HEK293T (cell line): ENCODE measurements at regions not wholly inside any gene's neighbourhood (a gene's known extent, or its start where the extent isn't known, plus 50 kb on each side); places are given as distances from the start of the nearest gene placed in this dataset.

Experiments
- ARNT ChIP-seq: fragments of 450-650 bp; IDR thresholded peaks from 2 replicates; pipeline ENCODE4 v1.6.1; 2017; ENCODE audit warnings: mild to moderate bottlenecking
- CTBP1 ChIP-seq: fragments of 450-650 bp; IDR thresholded peaks from 2 replicates; pipeline ENCODE4 v1.6.1; 2016; ENCODE audit warnings: borderline replicate concordance
- FOXA1 ChIP-seq: fragments of 450-650 bp; IDR thresholded peaks from 2 replicates; pipeline ENCODE4 v1.6.1; 2016; ENCODE audit warnings: mild to moderate bottlenecking
- FOXK2 ChIP-seq: fragments of 450-650 bp; IDR thresholded peaks from 2 replicates; pipeline ENCODE4 v1.6.1; 2016; ENCODE audit warnings: mild to moderate bottlenecking
- FOXM1 ChIP-seq: fragments of 450-650 bp; IDR thresholded peaks from 2 replicates; pipeline ENCODE4 v1.6.1; 2017; ENCODE audit warnings: mild to moderate bottlenecking, borderline replicate concordance
- HDGF ChIP-seq: fragments of 450-650 bp; IDR thresholded peaks from 2 replicates; pipeline ENCODE4 v1.6.1; 2017; ENCODE audit warnings: antibody characterized with exemption, borderline replicate concordance
- PKNOX1 ChIP-seq: fragments of 450-650 bp; IDR thresholded peaks from 2 replicates; pipeline ENCODE4 v1.6.1; 2016
- SP1 ChIP-seq: fragments of 450-650 bp; IDR thresholded peaks from 2 replicates; pipeline ENCODE4 v1.6.1; 2017

GRCh38 chr16:64272028-64272427 lies 849.8 kb downstream of the CDH11 start:
- no peak for TF ChIP-seq CTBP1
- no peak for TF ChIP-seq ARNT
- TF ChIP-seq HDGF, result no peak
- TF ChIP-seq FOXM1, result no peak
- no peak for TF ChIP-seq SP1
- no peak for TF ChIP-seq FOXA1
- no peak for TF ChIP-seq PKNOX1
- TF ChIP-seq FOXK2, result no peak
